ENCODE measurements at regions not wholly inside any gene's neighbourhood (a gene's known extent, or its start where the extent isn't known, plus 50 kb on each side); places are given as distances from the start of the nearest gene placed in this dataset.

DNA sequence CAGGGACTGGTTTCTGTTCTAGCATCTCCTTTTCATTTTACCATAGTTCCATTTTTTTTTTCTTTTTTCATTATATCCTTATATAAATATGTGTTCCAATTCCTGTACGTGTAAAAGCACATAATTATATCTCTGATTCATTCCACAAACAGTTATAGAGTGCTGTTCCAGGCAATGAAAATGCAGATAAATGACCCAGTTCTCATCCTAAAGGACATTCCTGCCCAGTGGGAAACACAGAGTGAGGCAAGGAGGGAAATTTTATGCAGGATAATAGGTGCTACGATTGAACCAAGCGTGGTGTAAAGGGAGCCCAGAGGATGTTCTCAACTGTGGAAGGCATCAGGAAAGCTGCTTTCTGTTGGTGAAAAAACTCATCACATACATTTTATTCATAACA lies 408.1 kb downstream of the GATA3 start:
- TF ChIP-seq, protein P1, sequence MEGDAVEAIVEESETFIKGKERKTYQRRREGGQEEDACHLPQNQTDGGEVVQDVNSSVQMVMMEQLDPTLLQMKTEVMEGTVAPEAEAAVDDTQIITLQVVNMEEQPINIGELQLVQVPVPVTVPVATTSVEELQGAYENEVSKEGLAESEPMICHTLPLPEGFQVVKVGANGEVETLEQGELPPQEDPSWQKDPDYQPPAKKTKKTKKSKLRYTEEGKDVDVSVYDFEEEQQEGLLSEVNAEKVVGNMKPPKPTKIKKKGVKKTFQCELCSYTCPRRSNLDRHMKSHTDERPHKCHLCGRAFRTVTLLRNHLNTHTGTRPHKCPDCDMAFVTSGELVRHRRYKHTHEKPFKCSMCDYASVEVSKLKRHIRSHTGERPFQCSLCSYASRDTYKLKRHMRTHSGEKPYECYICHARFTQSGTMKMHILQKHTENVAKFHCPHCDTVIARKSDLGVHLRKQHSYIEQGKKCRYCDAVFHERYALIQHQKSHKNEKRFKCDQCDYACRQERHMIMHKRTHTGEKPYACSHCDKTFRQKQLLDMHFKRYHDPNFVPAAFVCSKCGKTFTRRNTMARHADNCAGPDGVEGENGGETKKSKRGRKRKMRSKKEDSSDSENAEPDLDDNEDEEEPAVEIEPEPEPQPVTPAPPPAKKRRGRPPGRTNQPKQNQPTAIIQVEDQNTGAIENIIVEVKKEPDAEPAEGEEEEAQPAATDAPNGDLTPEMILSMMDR (IDR thresholded peaks at IDR 0.05 in 2 of 3, conservative IDR thresholded peaks at IDR 0.05 in 1 of 3; ENCODE audit: borderline replicate concordance in 1 of 3, insufficient read depth in 1 of 3, low read depth in 2 of 3, low read length in 2 of 3) = no peak
- TF ChIP-seq EZH2phosphoT487 (IDR thresholded peaks at IDR 0.05; ENCODE audit: borderline replicate concordance) = no peak
- TF ChIP-seq, protein P2, sequence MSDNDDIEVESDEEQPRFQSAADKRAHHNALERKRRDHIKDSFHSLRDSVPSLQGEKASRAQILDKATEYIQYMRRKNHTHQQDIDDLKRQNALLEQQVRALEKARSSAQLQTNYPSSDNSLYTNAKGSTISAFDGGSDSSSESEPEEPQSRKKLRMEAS (IDR thresholded peaks at IDR 0.05) = no peak

All from HCT116 (cell line).